ENCODE measurements at regions not wholly inside any gene's neighbourhood (a gene's known extent, or its start where the extent isn't known, plus 50 kb on each side); places are given as distances from the start of the nearest gene placed in this dataset.
"Not testable (repeated sequence)": the region's sequence is repeated elsewhere in the genome, so short reads cannot be mapped to it uniquely, and the experiment has no call there.

GRCh38 chr5:20370061-20370460 is 382.1 kb upstream of the CDH18 start:
- DNase-seq (ENCODE audit: low spot score), result no peak

- DNase-seq (ENCODE audit: low spot score), result no peak
These were observed 381.5 kb upstream of the CDH18 start for GRCh38 chr5:20369518-20369885.

GRCh38 chr5:20368571-20369517 is 380.8 kb upstream of the CDH18 start:
- DNase-seq (ENCODE audit: low spot score), result no peak

- DNase-seq (ENCODE audit: low spot score), result no peak
These were observed 379.2 kb upstream of the CDH18 start for GRCh38 chr5:20367178-20367577.

- no peak for DNase-seq (ENCODE audit: low spot score)
These were observed 372.3 kb upstream of the CDH18 start for GRCh38 chr5:20360263-20360662.

GRCh38 chr5:20359377-20359776 is 371.4 kb upstream of the CDH18 start:
- no peak for DNase-seq (ENCODE audit: low spot score)

- no peak for DNase-seq (ENCODE audit: low spot score)
These were observed 365.5 kb upstream of the CDH18 start for GRCh38 chr5:20353499-20353898.

GRCh38 chr5:20351849-20352248 is 363.8 kb upstream of the CDH18 start:
- no peak for DNase-seq (ENCODE audit: low spot score)

GRCh38 chr5:20348321-20348720 is 360.3 kb upstream of the CDH18 start:
- no peak for DNase-seq (ENCODE audit: low spot score)

- no peak for DNase-seq (ENCODE audit: low spot score)
These were observed 359.3 kb upstream of the CDH18 start for GRCh38 chr5:20347334-20347733.

- DNase-seq (ENCODE audit: low spot score), result no peak
These were observed 352.1 kb upstream of the CDH18 start for GRCh38 chr5:20340126-20340525.

- no peak for DNase-seq (ENCODE audit: low spot score)
These were observed 348.0 kb upstream of the CDH18 start for GRCh38 chr5:20335978-20336377.

- DNase-seq (ENCODE audit: low spot score), result no peak
These were observed 343.8 kb upstream of the CDH18 start for GRCh38 chr5:20331826-20332225.

- no peak for DNase-seq (ENCODE audit: low spot score)
These were observed 335.3 kb upstream of the CDH18 start for GRCh38 chr5:20323323-20323722.

- DNase-seq (ENCODE audit: low spot score), result no peak
These were observed 319.4 kb upstream of the CDH18 start for GRCh38 chr5:20307391-20307790.

GRCh38 chr5:20305463-20305862 is 317.5 kb upstream of the CDH18 start:
- DNase-seq (ENCODE audit: low spot score), result no peak

GRCh38 chr5:20304570-20304969 is 316.6 kb upstream of the CDH18 start:
- DNase-seq (ENCODE audit: low spot score), result not testable (repeated sequence)

- DNase-seq (ENCODE audit: low spot score), result no peak
These were observed 312.1 kb upstream of the CDH18 start for GRCh38 chr5:20300110-20300509.

- no peak for DNase-seq (ENCODE audit: low spot score)
These were observed 306.7 kb upstream of the CDH18 start for GRCh38 chr5:20294696-20295095.

GRCh38 chr5:20291766-20292165 is 303.8 kb upstream of the CDH18 start:
- DNase-seq (ENCODE audit: low spot score), result no peak

GRCh38 chr5:20287640-20288039 is 299.6 kb upstream of the CDH18 start:
- no peak for DNase-seq (ENCODE audit: low spot score)

- DNase-seq (ENCODE audit: low spot score), result peak; percentile 26
These were observed 298.5 kb upstream of the CDH18 start for GRCh38 chr5:20286512-20286911.

- no peak for DNase-seq (ENCODE audit: low spot score)
These were observed 288.9 kb upstream of the CDH18 start for GRCh38 chr5:20276959-20277263.
